ENCODE measurements at regions not wholly inside any gene's neighbourhood (a gene's known extent, or its start where the extent isn't known, plus 50 kb on each side); places are given as distances from the start of the nearest gene placed in this dataset.
"Not testable (repeated sequence)": the region's sequence is repeated elsewhere in the genome, so short reads cannot be mapped to it uniquely, and the experiment has no call there.

DNA sequence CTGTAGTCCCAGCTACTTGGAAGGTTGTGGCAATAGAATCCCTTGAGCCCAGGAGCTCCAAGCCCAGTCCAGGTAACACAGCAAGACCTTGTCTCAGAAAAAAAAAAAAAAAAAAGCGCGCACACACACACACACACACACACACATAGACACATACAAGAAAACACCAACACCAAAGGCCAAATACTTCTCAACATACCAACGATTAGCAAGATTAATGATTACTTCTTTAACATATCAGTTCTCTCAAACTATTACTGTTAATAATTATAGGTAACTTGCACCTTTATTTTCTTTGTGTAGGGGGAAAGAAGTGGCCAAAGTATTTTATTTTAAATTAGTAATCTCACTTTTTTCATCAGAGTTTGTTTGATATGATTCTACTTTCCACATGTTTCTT is 289.5 kb upstream of the ADGRL2 start:
- Histone ChIP-seq H3K27ac (no peak overlapping the region), H3K27me3 (replicated peaks; ENCODE audit: insufficient read depth) (no peaks in the 10 kb centered on the region), H3K36me3 (no peaks in the 10 kb centered on the region), H3K4me3 (no peak overlapping the region), H3K4me1 (ENCODE audit: control insufficient read depth in 1 of 2, low read depth in 2 of 2) (peaks cover 0 to 3% of the 10 kb centered on the region in 2 donors), H3K9me3 (no peaks in the 10 kb centered on the region)
- DNase-seq (ENCODE audit: low spot score) (no peak), ATAC-seq (ENCODE audit: insufficient number of reproducible peaks, low FRiP score, low read depth) (no peak)
- TF ChIP-seq, protein P1, sequence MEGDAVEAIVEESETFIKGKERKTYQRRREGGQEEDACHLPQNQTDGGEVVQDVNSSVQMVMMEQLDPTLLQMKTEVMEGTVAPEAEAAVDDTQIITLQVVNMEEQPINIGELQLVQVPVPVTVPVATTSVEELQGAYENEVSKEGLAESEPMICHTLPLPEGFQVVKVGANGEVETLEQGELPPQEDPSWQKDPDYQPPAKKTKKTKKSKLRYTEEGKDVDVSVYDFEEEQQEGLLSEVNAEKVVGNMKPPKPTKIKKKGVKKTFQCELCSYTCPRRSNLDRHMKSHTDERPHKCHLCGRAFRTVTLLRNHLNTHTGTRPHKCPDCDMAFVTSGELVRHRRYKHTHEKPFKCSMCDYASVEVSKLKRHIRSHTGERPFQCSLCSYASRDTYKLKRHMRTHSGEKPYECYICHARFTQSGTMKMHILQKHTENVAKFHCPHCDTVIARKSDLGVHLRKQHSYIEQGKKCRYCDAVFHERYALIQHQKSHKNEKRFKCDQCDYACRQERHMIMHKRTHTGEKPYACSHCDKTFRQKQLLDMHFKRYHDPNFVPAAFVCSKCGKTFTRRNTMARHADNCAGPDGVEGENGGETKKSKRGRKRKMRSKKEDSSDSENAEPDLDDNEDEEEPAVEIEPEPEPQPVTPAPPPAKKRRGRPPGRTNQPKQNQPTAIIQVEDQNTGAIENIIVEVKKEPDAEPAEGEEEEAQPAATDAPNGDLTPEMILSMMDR (IDR thresholded peaks at IDR 0.05) = no peak

DNA sequence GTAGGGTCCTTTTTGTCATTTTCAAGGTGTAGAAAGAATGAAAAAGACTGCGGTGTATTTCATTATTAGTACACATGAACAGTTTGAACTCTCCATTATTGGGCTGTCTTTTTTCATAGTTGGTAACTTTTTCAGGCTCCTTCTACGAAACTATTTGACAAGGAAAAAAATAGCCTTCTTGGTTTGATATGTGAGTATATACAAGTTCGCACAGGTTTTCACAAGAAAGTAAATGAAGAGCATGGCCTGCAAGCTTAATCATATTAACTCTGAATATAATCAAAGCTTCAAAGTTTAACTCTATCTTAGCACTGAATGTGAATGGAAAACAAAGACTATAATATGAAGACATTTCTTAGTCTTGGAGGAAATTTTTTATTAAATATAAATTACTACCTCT is 290.0 kb upstream of the ADGRL2 start:
- Histone ChIP-seq H3K36me3 (no peaks in the 10 kb centered on the region), H3K4me3 (no peak overlapping the region), H3K27me3 (replicated peaks; ENCODE audit: insufficient read depth) (no peaks in the 10 kb centered on the region), H3K9me3 (no peaks in the 10 kb centered on the region), H3K27ac (no peak overlapping the region), H3K4me1 (ENCODE audit: control insufficient read depth in 1 of 2, low read depth in 2 of 2) (peaks cover 0 to 3% of the 10 kb centered on the region in 2 donors)
- TF ChIP-seq, protein P1 (IDR thresholded peaks at IDR 0.05) = no peak
- ATAC-seq (ENCODE audit: insufficient number of reproducible peaks, low FRiP score, low read depth) (no peak), DNase-seq (ENCODE audit: low spot score) (no peak)

DNA sequence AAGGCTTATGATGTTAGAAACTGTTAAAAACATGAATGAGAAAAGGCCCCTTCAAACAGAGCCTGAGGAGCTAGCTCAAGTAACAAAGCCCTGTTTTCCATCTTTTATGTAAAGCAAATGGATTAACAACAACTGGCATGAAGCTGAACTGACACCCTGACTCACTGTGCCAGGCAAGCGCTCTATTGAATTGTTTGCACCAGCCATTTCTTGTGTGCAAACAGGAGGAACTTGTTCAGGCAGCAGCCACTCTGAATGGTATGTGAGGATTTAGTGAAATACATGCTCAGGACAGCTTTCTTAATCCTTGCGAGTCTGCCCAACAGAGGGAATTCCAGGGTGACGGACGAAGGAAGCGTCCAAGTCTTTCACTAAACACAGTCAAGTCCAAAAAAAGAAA is 291.1 kb upstream of the ADGRL2 start:
- DNase-seq (ENCODE audit: low spot score) = no peak
- Histone ChIP-seq H3K27me3 (replicated peaks; ENCODE audit: insufficient read depth) (no peaks in the 10 kb centered on the region), H3K36me3 (no peaks in the 10 kb centered on the region), H3K4me3 (no peak overlapping the region), H3K4me1 (ENCODE audit: control insufficient read depth in 1 of 2, low read depth in 2 of 2) (peaks cover 0 to 3% of the 10 kb centered on the region in 2 donors), H3K27ac (no peak overlapping the region), H3K9me3 (no peaks in the 10 kb centered on the region)
- TF ChIP-seq, protein P1 (IDR thresholded peaks at IDR 0.05) = no peak
- no peak for ATAC-seq (ENCODE audit: insufficient number of reproducible peaks, low FRiP score, low read depth)

DNA sequence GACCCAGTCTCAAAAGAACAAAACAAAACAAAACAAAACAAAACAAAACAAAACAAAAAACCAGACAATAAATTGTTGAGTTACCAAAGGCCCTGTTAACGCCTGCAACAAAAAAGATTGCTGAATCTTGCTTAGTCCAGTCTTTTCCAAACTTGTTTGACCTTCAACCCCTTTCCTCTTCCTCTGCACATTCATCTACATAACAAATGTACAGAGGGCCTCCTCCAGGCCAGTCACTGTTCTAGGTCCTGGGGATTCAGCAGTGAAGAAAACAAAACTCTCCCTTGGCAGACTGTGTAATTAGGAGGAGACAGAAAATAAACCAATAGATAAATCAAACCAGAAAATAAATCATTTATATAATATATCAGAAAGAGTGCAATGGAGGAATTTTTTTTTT is 294.0 kb upstream of the ADGRL2 start:
- H3K4me1 ChIP-seq (ENCODE audit: control insufficient read depth in 1 of 2, low read depth in 2 of 2) = no peaks in the 10 kb centered on the region
- TF ChIP-seq, protein P1 (IDR thresholded peaks at IDR 0.05) = no peak
- H3K9me3 ChIP-seq = no peaks in the 10 kb centered on the region
- ATAC-seq (ENCODE audit: insufficient number of reproducible peaks, low FRiP score, low read depth) (no peak), DNase-seq (ENCODE audit: low spot score) (no peak)
- no peak overlapping the region for H3K4me3 ChIP-seq
- H3K27me3 ChIP-seq (replicated peaks; ENCODE audit: insufficient read depth) = no peaks in the 10 kb centered on the region
- no peaks in the 10 kb centered on the region for H3K36me3 ChIP-seq
- H3K27ac ChIP-seq = no peak overlapping the region

DNA sequence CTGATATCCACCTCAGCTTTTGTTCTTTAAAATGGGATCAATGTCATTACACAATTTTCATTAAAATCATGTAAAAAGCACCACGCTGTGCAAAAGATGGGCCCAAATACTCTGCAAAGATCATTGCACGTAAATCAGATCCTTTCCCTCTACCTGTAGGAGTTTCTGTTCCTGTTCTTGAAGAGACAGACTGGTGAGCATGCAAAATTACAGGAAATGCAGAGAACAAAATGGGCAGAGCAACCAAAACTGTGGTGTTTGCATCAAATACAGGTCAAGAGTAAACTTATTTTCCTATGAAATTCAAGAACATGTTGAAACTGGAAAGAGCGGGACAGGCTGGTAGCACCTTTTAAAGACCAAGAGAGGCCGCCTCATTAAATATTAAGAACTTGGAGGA is 294.9 kb upstream of the ADGRL2 start:
- H3K27ac ChIP-seq = no peak overlapping the region
- no peak for DNase-seq (ENCODE audit: low spot score)
- TF ChIP-seq, protein P1 (IDR thresholded peaks at IDR 0.05) = no peak
- H3K4me3 ChIP-seq = no peak overlapping the region
- H3K9me3 ChIP-seq = no peaks in the 10 kb centered on the region
- H3K4me1 ChIP-seq (ENCODE audit: control insufficient read depth in 1 of 2, low read depth in 2 of 2) = no peaks in the 10 kb centered on the region
- no peaks in the 10 kb centered on the region for H3K36me3 ChIP-seq
- no peak for ATAC-seq (ENCODE audit: insufficient number of reproducible peaks, low FRiP score, low read depth)
- H3K27me3 ChIP-seq (replicated peaks; ENCODE audit: insufficient read depth) = no peaks in the 10 kb centered on the region

DNA sequence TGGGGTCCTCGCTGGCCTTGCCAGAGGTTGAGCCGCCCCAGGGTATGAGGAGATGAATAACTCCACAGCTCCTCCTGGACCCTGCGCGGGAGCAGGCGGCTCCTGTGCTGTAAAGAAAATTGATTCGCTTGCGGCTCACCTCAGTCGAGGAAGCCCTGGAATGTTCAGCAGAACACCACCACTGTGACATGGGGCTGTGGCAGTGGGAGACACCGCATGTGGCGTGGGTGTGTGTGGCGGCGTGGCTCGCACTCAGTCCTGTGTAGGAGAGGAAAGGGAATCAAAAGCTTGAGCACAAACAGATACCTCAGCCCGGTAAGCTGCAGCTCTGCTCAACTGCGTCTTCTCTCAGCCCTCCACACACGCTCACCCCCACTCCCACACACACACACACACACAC is 295.9 kb upstream of the ADGRL2 start:
- not testable (repeated sequence) for H3K4me3 ChIP-seq; H3K27ac ChIP-seq; ATAC-seq (ENCODE audit: insufficient number of reproducible peaks, low FRiP score, low read depth); DNase-seq (ENCODE audit: low spot score); H3K9me3 ChIP-seq; H3K36me3 ChIP-seq; H3K27me3 ChIP-seq (replicated peaks; ENCODE audit: insufficient read depth); H3K4me1 ChIP-seq (ENCODE audit: control insufficient read depth in 1 of 2, low read depth in 2 of 2)

DNA sequence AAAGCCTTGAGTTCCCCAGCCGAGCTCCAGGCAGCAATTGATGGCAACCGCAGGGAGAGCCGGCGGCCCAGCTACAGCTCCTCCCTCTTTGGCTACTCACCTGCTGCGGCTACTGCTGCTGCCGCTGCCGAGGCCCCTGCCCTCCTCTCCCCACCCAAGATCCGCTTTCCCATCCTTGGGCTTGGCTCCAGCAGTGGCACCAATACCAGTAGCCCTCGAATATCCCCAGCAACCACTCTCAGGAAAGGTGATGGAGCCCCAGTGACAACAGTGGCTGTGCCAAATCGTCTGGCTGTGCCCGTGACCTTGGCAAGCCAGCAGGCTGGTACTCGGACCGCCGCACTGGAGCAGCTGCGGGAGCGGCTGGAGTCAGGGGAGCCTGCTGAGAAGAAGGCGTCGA is 298.0 kb upstream of the ADGRL2 start:
- not testable (repeated sequence) for H3K4me1 ChIP-seq (ENCODE audit: control insufficient read depth in 1 of 2, low read depth in 2 of 2); H3K27ac ChIP-seq; H3K9me3 ChIP-seq; H3K36me3 ChIP-seq; H3K4me3 ChIP-seq; H3K27me3 ChIP-seq (replicated peaks; ENCODE audit: insufficient read depth); DNase-seq (ENCODE audit: low spot score); ATAC-seq (ENCODE audit: insufficient number of reproducible peaks, low FRiP score, low read depth)

DNA sequence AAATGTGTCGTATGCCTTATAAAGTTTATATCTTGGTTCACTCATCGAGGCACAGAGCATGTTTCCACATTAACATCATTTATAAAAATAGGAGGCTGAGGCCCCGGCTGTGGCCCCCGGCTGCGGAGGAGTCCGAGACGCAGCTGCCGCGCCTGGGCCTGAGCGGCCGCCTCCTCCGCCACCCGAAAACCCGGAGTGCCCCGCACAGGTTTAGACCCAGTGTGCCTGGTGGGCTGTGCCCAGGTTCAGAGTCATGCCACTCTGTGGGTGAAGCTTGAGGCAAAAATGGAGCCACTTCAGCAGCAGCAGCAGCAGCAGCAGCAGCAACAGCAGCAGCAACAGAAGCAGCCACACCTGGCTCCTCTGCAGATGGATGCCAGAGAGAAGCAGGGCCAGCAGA is 299.2 kb upstream of the ADGRL2 start:
- H3K36me3 ChIP-seq; H3K27me3 ChIP-seq (replicated peaks; ENCODE audit: insufficient read depth); H3K4me1 ChIP-seq (ENCODE audit: control insufficient read depth in 1 of 2, low read depth in 2 of 2); H3K4me3 ChIP-seq; DNase-seq (ENCODE audit: low spot score); H3K9me3 ChIP-seq; ATAC-seq (ENCODE audit: insufficient number of reproducible peaks, low FRiP score, low read depth); H3K27ac ChIP-seq: not testable (repeated sequence)
